Activated CD8-positive, alpha-beta memory T cell treated with anti-CD3 and anti-CD28 coated beads for 1 hour (primary cell): ENCODE measurements at regions not wholly inside any gene's neighbourhood (a gene's known extent, or its start where the extent isn't known, plus 50 kb on each side); places are given as distances from the start of the nearest gene placed in this dataset.
"Not testable (repeated sequence)": the region's sequence is repeated elsewhere in the genome, so short reads cannot be mapped to it uniquely, and the experiment has no call there.

Experiments used
- DNase-seq, 2 donors: peaks; one replicate each; pipeline ENCODE4 v3.0.0-alpha.2; 2020; ENCODE audit warnings: low read depth in 1 of 2; ENCODE audit errors: extremely low read depth in 1 of 2

DNA sequence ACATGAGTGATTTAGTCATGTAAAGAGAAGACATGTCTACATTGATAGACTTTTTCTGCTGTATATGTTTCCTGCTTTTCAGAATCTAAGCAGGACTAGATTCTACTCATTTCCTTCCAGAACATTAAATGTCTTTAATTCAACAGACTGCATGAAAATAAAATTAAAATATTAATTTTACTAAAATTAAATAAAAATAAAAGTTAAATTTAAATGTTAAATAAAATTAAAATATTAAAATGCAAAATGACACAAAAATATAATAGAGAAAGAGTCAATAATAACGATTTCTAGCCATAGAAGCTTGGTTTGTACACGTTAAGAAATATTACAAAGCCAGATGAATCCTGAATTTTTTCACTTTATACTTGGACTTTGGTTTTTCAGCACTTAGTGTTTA is 552.8 kb upstream of the NR5A2 start:
- no peak for DNase-seq

DNA sequence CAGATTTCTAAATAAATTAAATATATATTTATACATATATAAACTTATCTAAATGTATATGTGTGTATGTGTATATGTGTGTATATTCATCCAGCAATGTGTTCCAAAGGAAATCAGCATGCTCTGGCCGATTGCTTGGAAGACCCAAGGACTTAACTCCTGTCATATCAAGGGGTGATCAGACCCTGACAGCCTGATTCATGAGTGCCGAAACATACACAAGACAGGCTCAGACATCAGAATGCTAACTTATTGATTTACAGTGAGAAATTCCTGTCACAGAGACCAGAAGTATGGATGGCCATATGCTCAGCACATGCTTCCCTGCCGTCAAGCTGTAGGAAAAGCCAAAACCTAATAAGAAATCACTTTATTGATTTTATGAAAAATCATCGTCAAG is 545.1 kb upstream of the NR5A2 start:
- DNase-seq = no peak

DNA sequence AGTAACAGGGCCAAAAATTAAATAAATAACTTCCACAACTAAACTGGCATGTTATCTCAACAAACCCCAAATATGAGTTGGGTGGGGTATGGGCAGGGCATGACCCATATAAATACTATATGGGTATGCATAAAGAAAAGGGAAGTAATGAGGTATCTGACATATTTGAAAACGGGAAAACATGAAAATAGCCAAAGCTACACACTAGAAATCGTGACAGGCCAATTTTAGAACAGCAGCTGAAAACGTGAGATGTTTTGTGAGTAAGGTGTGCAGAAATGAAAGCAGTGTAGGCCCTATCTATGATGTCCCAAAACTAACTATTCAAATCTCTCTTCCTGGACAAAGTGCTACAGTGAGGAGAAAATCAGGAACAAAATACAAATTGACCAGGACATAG is 537.9 kb upstream of the NR5A2 start:
- no peak for DNase-seq

DNA sequence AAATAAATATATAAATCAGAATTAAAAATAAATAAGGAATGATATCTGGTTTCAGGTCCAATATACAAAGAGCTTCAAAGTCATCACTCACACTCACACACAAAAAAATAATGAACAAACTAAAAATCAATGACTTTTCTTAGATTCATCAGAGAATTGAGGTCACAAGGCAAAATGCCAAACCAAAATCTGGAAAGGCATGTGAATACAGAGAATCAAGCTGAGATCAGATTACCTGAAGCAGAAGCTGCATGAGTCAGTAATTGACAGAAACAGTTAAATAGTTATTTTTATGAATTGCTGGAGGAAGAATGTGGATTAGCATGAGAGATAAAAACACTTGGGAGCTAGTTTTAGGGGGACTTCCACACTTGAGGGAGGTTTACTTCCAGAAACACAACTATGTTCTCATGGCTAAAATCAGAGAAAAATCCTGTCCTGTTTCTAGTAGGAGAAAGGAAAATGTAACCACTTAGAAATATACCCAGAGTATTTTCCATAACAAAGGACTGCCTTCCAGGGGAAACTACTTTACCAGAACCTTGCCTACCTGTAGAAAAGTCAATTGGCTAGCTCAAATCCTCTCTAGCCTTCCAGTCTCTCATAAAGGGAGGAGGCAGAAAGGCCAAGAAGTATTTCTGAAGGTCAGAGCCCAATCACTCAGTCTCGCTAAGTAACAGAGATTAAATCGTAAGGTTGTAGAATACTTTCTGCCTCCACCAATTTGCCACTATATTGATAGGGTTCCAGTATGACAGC is 536.6 kb upstream of the NR5A2 start:
- DNase-seq = no peak

- no peak for DNase-seq
Measured at GRCh38 chr1:199495432-199495831, 532.1 kb upstream of the NR5A2 start.

- not testable (repeated sequence) for DNase-seq
Measured at GRCh38 chr1:199498802-199499201, 528.7 kb upstream of the NR5A2 start.

DNA sequence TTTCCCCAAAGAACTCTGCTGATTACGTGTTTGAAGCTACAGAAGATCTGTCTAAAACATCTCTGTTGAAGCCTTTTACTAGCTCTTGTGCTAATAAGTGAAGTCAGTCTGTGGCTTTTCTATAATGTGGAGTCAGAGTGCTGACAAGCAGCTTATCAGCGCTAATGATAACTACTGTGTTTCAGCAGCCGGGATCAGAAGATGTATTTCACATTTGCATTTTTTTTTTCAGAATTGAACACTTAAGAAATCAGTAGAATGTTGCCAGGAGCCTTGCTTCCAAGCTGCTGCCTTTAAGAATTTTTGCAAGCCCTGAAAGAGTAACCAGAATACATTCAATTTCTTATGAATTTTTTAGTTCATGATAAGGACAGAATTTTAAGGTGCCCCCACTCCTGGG is 519.4 kb upstream of the NR5A2 start:
- no peak for DNase-seq

DNA sequence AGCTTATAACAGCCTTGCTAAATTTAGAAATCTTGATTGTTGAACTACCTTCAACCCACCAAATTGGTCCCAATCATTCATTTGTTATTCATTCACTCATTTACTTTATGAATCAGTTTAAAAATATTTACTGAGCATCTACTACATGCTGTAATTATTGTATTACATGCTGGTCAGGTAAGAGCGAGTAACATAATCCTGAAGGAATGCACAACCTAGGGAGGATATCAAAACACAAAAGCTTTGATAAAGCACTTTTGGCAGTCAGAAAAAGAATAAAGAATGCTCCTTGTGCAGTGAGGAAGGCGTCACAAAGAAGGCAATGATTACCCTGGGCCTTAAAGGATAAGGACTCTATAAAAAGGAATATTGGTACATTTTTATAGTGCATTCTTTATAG is 518.9 kb upstream of the NR5A2 start:
- no peak for DNase-seq

- no peak for DNase-seq
Measured at GRCh38 chr1:199509456-199509855, 518.1 kb upstream of the NR5A2 start.

- no peak for DNase-seq
Measured at GRCh38 chr1:199510314-199510713, 517.2 kb upstream of the NR5A2 start.

GRCh38 chr1:199512037-199512710 is 515.3 kb upstream of the NR5A2 start:
- no peak for DNase-seq

DNA sequence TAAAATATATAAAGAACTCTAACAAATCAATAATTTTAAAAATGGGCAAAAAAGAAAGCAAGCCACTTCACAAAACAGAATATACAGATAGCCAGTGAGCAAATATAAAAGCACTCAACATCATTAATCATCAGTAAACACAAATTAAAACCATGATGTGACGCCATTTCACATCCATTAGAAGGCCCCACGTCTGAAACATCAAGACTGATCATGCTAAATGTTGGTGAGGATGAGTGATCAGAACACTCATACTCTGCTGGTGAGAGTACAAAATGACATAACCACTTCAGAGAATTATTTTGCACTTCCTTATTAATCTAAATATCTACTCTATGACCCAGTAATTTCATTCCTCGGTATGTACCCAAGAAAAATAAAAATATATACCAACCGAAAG is 512.2 kb upstream of the NR5A2 start:
- no peak for DNase-seq

DNA sequence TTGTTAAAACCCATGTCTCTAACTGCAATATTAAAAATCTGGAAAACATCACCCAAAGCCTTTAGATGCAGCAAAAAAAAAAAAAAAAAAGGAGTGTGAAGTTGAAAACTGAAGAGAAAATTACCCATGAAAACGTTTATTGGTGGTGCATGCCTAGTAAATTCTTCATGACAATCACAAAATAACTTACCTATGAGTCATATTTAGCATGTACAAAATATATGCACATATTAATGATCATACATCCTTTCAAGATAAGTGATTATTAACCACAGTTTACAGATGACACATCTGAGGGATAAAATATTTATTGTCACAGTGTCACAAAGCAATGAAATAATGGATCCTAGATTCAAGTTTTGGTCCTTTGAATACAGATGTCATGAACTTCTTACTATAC is 505.2 kb upstream of the NR5A2 start:
- no peak for DNase-seq

- DNase-seq = no peak
Measured at GRCh38 chr1:199522936-199523335, 504.6 kb upstream of the NR5A2 start.

DNA sequence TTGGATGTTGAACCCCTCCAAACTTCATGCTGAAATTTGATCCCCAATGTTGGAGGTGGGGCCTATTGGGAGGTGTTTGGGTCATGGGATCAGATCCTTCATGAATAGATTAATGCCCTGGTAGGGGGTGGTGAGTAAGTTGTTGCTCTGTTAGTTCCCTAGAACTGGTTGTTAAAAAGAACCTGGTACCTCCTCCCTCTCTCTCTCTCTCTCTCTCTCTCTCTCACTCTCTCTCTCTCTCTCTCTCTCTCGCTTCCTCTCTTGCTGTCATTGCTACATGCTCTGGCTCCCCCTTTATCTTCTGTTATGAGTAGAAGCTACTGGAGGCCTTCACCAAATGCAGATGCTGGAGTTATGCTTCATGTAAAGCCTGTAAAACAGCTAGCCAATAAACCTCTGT is 498.2 kb upstream of the NR5A2 start:
- no peak for DNase-seq

DNA sequence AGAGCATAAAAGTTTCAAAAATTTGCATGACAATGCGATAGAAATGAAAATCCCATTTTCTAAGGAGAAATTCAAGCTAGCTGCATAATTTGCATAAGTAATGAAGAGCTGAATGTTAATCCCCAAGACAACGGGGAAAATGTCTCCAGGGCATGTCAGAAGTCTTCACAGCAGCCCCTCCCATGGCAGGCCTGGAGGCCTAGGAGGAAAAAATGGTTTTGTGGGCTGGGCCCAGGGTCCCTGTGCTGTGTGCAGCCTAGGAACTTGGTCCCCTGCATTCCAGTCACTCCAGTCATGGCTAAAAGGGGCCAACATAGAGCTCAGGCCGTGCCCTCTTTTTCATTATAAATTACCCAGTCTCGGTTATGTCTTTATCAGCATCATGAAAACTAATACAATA is 494.1 kb upstream of the NR5A2 start:
- DNase-seq = not testable (repeated sequence)

- DNase-seq = no peak
Measured at GRCh38 chr1:199545780-199546179, 481.7 kb upstream of the NR5A2 start.

- no peak for DNase-seq
Measured at GRCh38 chr1:199546323-199546722, 481.2 kb upstream of the NR5A2 start.

GRCh38 chr1:199549421-199549820 is 478.1 kb upstream of the NR5A2 start:
- no peak for DNase-seq

DNA sequence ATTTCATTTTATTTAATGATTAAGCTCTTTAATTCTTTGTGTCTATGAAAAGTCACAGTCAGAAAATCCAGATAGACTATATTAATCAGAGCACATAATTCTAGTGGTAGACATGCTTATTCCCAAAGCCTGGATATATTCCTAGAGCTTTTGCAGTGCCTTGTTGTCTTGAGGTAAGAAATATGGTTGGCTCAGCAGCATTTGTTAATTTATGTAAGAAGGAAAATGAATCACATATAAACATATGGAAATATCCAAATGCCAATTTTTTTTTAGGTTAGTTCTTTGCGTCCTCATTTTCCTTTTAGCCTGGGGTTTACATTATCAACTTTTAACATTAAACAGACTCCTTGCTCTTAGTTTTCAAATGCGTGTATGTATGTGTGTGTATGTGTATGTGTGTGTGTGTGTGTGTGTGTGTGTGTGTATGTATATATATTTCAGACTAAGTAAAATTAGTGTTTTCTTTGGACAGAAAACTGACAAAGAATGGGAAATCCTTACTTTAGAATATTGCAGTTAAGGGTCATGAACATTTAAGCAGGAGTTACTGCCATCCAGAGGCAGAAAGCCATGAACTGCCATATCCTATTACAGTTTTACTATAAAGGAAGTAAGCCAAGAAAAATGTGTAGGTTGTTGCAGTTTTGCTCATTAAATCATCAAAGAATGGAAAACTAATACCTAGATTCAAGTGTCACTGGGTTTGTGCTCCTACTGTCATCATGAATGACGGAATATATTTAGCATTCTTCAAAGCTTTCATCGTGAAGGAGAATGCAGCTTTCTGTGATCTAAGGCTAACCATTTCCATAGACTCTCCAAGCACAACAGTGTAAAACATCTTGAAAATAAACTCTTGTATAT is 477.1 kb upstream of the NR5A2 start:
- DNase-seq = no peak

- no peak for DNase-seq
Measured at GRCh38 chr1:199551967-199552565, 475.4 kb upstream of the NR5A2 start.
